A549 (cell line): ENCODE measurements at regions not wholly inside any gene's neighbourhood (a gene's known extent, or its start where the extent isn't known, plus 50 kb on each side); places are given as distances from the start of the nearest gene placed in this dataset.

ENCODE experiments used
- CBX8 ChIP-seq: fragments of 200-600 bp; sonication (generic); IDR thresholded peaks from 2 replicates; pipeline ENCODE4 v1.6.1; 2016
- CTCF ChIP-seq: fragments of >200 bp; sonication (Bioruptor Twin); formaldehyde crosslinking; IDR thresholded peaks from 3 replicates; pipeline ENCODE4 v1.5.1; 2016
- HEYL ChIP-seq: fragments of 250-450 bp; sonication (Bioruptor Pico); IDR thresholded peaks from 2 replicates; pipeline ENCODE4 v1.8.0; 2021; ENCODE audit warnings: mild to moderate bottlenecking, moderate library complexity
- JUN ChIP-seq, 2 experiments: fragments of >200 bp; sonication (Bioruptor Twin); formaldehyde crosslinking; IDR thresholded peaks; 2 replicates in 1 of 2; 3 replicates in 1 of 2; pipeline ENCODE4 v1.6.1; 2016 to 2017
- MAFK ChIP-seq: fragments of 450-650 bp; IDR thresholded peaks from 2 replicates; pipeline ENCODE4 v1.6.1; 2014; ENCODE audit not compliant: partially characterized antibody
- POLR2A ChIP-seq: IDR thresholded peaks from 2 replicates; pipeline ENCODE4 v1.6.1; 2012; ENCODE audit warnings: mild to moderate bottlenecking, low read length
- TF ChIP-seq, protein P1 (sequence below): fragments of 250-450 bp; sonication (Bioruptor Pico); IDR thresholded peaks from 2 replicates; pipeline ENCODE4 v1.5.0; 2021; ENCODE audit warnings: mild to moderate bottlenecking, moderate library complexity, borderline replicate concordance

GRCh38 chr6:145319605-145320004 is 415.7 kb downstream of the EPM2A start:
- TF ChIP-seq POLR2A (no peak), CTCF (no peak), CBX8 (no peak), MAFK (no peak), JUN (IDR thresholded peaks at IDR 0.05) (no peak), HEYL (CRISPR knock-in tag) (no peak)
- TF ChIP-seq, protein P1, sequence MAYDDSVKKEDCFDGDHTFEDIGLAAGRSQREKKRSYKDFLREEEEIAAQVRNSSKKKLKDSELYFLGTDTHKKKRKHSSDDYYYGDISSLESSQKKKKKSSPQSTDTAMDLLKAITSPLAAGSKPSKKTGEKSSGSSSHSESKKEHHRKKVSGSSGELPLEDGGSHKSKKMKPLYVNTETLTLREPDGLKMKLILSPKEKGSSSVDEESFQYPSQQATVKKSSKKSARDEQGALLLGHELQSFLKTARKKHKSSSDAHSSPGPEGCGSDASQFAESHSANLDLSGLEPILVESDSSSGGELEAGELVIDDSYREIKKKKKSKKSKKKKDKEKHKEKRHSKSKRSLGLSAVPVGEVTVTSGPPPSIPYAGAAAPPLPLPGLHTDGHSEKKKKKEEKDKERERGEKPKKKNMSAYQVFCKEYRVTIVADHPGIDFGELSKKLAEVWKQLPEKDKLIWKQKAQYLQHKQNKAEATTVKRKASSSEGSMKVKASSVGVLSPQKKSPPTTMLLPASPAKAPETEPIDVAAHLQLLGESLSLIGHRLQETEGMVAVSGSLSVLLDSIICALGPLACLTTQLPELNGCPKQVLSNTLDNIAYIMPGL (CRISPR knock-in tag), result no peak
